PC-9 (cell line): ENCODE measurements at regions not wholly inside any gene's neighbourhood (a gene's known extent, or its start where the extent isn't known, plus 50 kb on each side); places are given as distances from the start of the nearest gene placed in this dataset.

Experiments used
- BruUV-seq: library from RNA; stranded (reverse); fragments of 400-500 nt; replicated peaks from 2 replicates; lab custom pipeline; 2021; lab: Mats Ljungman, UMichigan
- CTCF ChIA-PET: fragments of 300-600 bp; sonication (Branson Sonifier 250); formaldehyde crosslinking; loops from one replicate; lab custom pipeline; 2022; ENCODE audit warnings: antibody characterized with exemption; lab: Charles Lee
- POLR2A ChIA-PET: fragments of 300-600 bp; sonication (Branson Sonifier 250); formaldehyde crosslinking; loops from one replicate; lab custom pipeline; 2022; ENCODE audit warnings: antibody characterized with exemption; ENCODE audit not compliant: unreplicated experiment; lab: Charles Lee
- DNase-seq, 2 experiments: peaks; one replicate each; pipeline versions ENCODE4 v3.0.0 to v3.0.0-alpha.2; 2015 to 2022; ENCODE audit warnings: mixed read lengths in 1 of 2
- H2AFZ ChIP-seq: fragments of 200-600 bp; sonication (generic); 2 replicates; pipeline ENCODE4 v1.8.1; 2017; ENCODE audit warnings: antibody characterized with exemption
- H3F3A ChIP-seq: fragments of 200-600 bp; sonication (generic); 2 replicates; pipeline ENCODE4 v1.8.1; 2017; ENCODE audit warnings: antibody characterized with exemption, mild to moderate bottlenecking, low read depth; ENCODE audit not compliant: insufficient read depth
- H3K27ac ChIP-seq: fragments of 200-600 bp; sonication (generic); 2 replicates; pipeline ENCODE4 v1.6.1; 2016; ENCODE audit warnings: mixed run types
- H3K27me3 ChIP-seq: fragments of 200-600 bp; sonication (generic); 2 replicates; pipeline ENCODE4 v1.6.1; 2016; ENCODE audit warnings: low read depth, mixed run types; ENCODE audit not compliant: insufficient read depth
- H3K36me3 ChIP-seq: fragments of 200-600 bp; sonication (generic); 2 replicates; pipeline ENCODE4 v1.6.1; 2016; ENCODE audit warnings: low read depth, mixed run types
- H3K4me1 ChIP-seq: fragments of 200-600 bp; sonication (generic); replicated peaks from 2 replicates; pipeline ENCODE4 v1.6.1; 2016; ENCODE audit warnings: mixed run types; ENCODE audit not compliant: insufficient read depth
- H3K4me2 ChIP-seq: fragments of 200-600 bp; sonication (generic); 2 replicates; pipeline ENCODE4 v1.6.1; 2017; ENCODE audit warnings: mixed run types
- H3K4me3 ChIP-seq: fragments of 200-600 bp; sonication (generic); 2 replicates; pipeline ENCODE4 v1.6.1; 2016; ENCODE audit warnings: mixed run types
- H3K79me2 ChIP-seq: fragments of 200-600 bp; sonication (generic); 2 replicates; pipeline ENCODE4 v1.6.1; 2017; ENCODE audit warnings: low read depth, mixed run types
- H3K9me2 ChIP-seq: fragments of 200-600 bp; sonication (generic); 2 replicates; pipeline ENCODE4 v1.8.1; 2017; ENCODE audit warnings: mild to moderate bottlenecking; ENCODE audit not compliant: insufficient read depth
- H3K9me3 ChIP-seq: fragments of 200-600 bp; sonication (generic); 2 replicates; pipeline ENCODE4 v1.8.1; 2016; ENCODE audit warnings: low read depth; ENCODE audit not compliant: insufficient read depth
- H4K20me1 ChIP-seq: fragments of 200-600 bp; sonication (generic); 2 replicates; pipeline ENCODE4 v1.8.1; 2017; ENCODE audit not compliant: insufficient read depth
- CTCF ChIP-seq: fragments of 200-600 bp; sonication (generic); conservative IDR thresholded peaks from 2 replicates; pipeline ENCODE4 v1.6.1; 2017; ENCODE audit warnings: mixed run types, antibody characterized with exemption, mild to moderate bottlenecking, moderate library complexity
- EZH2 ChIP-seq: fragments of 200-600 bp; sonication (generic); IDR thresholded peaks from 2 replicates; pipeline ENCODE4 v1.8.0; 2017; ENCODE audit warnings: antibody characterized with exemption, low read depth
- intact Hi-C: fragments of 100-400 bp; cut with micrococcal nuclease; formaldehyde crosslinking; loops from one replicate; pipeline ENCODE4 v1.10.0; 2022; ENCODE audit not compliant: unreplicated experiment

- Histone ChIP-seq H4K20me1 (no peaks in the 10 kb centered on the region), H3K4me3 (no peak overlapping the region), H3K79me2 (no peaks in the 10 kb centered on the region), H3K27ac (no peak overlapping the region), H3K27me3 (no peaks in the 10 kb centered on the region), H3K4me1 (peaks cover 12% of the 10 kb centered on the region), H3K36me3 (no peaks in the 10 kb centered on the region), H3F3A (no peaks in the 10 kb centered on the region; the same call in 1 of the 2 replicates), H2AFZ (no peak overlapping the region), H3K9me3 (peaks cover 19% of the 10 kb centered on the region), H3K4me2 (no peak overlapping the region), H3K9me2 (no peaks in the 10 kb centered on the region; the same call in 1 of the 2 replicates)
- intact Hi-C loops = loop anchor here (5.0 to 10.0 kb wide), 5 partner anchors 83 to 865 kb away; no protein-coding TSS in a partner anchor
- no peak for DNase-seq
- POLR2A ChIA-PET = no interaction called here
- CTCF ChIA-PET = interaction anchor here (0.7 kb wide), 1 partner anchor 41 kb away, joined by 6 read pairs; no protein-coding TSS in a partner anchor
- BruUV-seq = no TSS peak
- TF ChIP-seq EZH2 (no peak), CTCF (no peak)
Measured at GRCh38 chr7:55639640-55640039, 67.3 kb upstream of the VOPP1 start.

- intact Hi-C loops = no loop called here
- CTCF ChIA-PET = interaction anchor here (0.6 kb wide), 1 partner anchor 154 kb away, joined by 3 read pairs; no protein-coding TSS in a partner anchor
- H3K4me2 ChIP-seq = no peak overlapping the region
- peaks cover 37% of the 10 kb centered on the region for H3K9me3 ChIP-seq
- POLR2A ChIA-PET = no interaction called here
- DNase-seq = no peak
- no peak overlapping the region for H3K4me3 ChIP-seq
- no peaks in the 10 kb centered on the region for H3F3A ChIP-seq
- no peaks in the 10 kb centered on the region for H4K20me1 ChIP-seq
- TF ChIP-seq EZH2 = no peak
- TF ChIP-seq CTCF = no peak
- no peaks in the 10 kb centered on the region for H3K36me3 ChIP-seq
- no TSS peak for BruUV-seq
- H3K27ac ChIP-seq = no peak overlapping the region
- H3K9me2 ChIP-seq = no peaks in the 10 kb centered on the region
- no peak overlapping the region for H2AFZ ChIP-seq
- H3K27me3 ChIP-seq = peaks cover 3% of the 10 kb centered on the region
- no peaks in the 10 kb centered on the region for H3K4me1 ChIP-seq
- no peaks in the 10 kb centered on the region for H3K79me2 ChIP-seq
Measured at GRCh38 chr7:55629051-55629677, 56.9 kb upstream of the VOPP1 start.

GRCh38 chr7:55624813-55625212 is 52.5 kb upstream of the VOPP1 start:
- H4K20me1 ChIP-seq = no peaks in the 10 kb centered on the region
- peaks cover 41% of the 10 kb centered on the region for H3K9me3 ChIP-seq
- H3K4me2 ChIP-seq = no peak overlapping the region
- H3K27me3 ChIP-seq = peaks cover 34% of the 10 kb centered on the region
- H3K4me1 ChIP-seq = no peaks in the 10 kb centered on the region
- no peaks in the 10 kb centered on the region for H3K9me2 ChIP-seq
- H3K36me3 ChIP-seq = no peaks in the 10 kb centered on the region
- H3K79me2 ChIP-seq = no peaks in the 10 kb centered on the region
- H2AFZ ChIP-seq = no peak overlapping the region
- ChIA-PET CTCF (no interaction called here), POLR2A (no interaction called here)
- BruUV-seq = no TSS peak
- no peak for DNase-seq
- no peak overlapping the region for H3K27ac ChIP-seq
- no peak for TF ChIP-seq CTCF
- no peak for TF ChIP-seq EZH2
- H3K4me3 ChIP-seq = no peak overlapping the region
- no peaks in the 10 kb centered on the region for H3F3A ChIP-seq
- intact Hi-C loops = no loop called here
